Body of pancreas (tissue), 4 donors: ENCODE measurements at regions not wholly inside any gene's neighbourhood (a gene's known extent, or its start where the extent isn't known, plus 50 kb on each side); places are given as distances from the start of the nearest gene placed in this dataset.

Source experiments
- CTCF ChIP-seq, 7 experiments: fragments of 450-650 bp in 4 of 7; fragments of 200-600 bp in 3 of 7; sonication (generic) in 3 of 7; IDR thresholded peaks; one replicate each; pipeline ENCODE4 v1.5.1; 2016 to 2019; ENCODE audit warnings: antibody characterized with exemption in 7 of 7
- POLR2A ChIP-seq, 3 donors: fragments of 450-650 bp; IDR thresholded peaks; one replicate each; pipeline ENCODE4 v1.6.1; 2016; ENCODE audit warnings: antibody characterized with exemption in 3 of 3, mild to moderate bottlenecking in 2 of 3

- TF ChIP-seq CTCF (IDR thresholded peaks at IDR 0.05) (no peak), POLR2A (IDR thresholded peaks at IDR 0.05) (no peak)
Observed at GRCh38 chr2:19653509-19653908, 248.3 kb downstream of the TTC32 start.
